Superior temporal gyrus (tissue), 1 donor: ENCODE measurements at regions not wholly inside any gene's neighbourhood (a gene's known extent, or its start where the extent isn't known, plus 50 kb on each side); places are given as distances from the start of the nearest gene placed in this dataset.
"Not testable (repeated sequence)": the region's sequence is repeated elsewhere in the genome, so short reads cannot be mapped to it uniquely, and the experiment has no call there.

Experiments used
- DNase-seq: peaks from one replicate; pipeline ENCODE4 v3.0.0-alpha.2; 2016; ENCODE audit errors: extremely low spot score

- DNase-seq = no peak
Observed at GRCh38 chr12:74685385-74685784, 147.8 kb downstream of the ATXN7L3B start.

- peak; percentile 85 for DNase-seq
Observed at GRCh38 chr12:74689071-74689655, 151.5 kb downstream of the ATXN7L3B start.

DNA sequence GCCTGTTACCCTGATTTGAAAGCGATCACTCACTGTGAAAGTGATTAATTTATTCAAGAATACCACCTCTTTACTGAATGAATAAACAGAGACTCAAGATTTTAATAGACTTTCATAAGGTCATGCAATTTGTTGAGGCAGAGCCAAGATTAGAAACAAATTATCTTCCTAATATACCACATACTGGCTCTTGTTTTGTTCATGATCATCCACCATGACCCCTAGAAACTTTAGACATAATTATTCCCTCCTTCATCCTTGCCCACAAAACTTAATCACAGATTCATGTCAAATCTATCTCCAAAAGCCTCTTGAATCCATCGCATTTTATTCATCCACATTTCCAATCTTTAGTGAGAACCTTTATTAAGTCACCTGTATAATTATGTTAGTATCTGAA, 152.3 kb downstream of the ATXN7L3B start:
- no peak for DNase-seq

GRCh38 chr12:74719447-74719846, 181.8 kb downstream of the ATXN7L3B start:
- DNase-seq = no peak

- no peak for DNase-seq
Observed at GRCh38 chr12:74722709-74723108, 185.1 kb downstream of the ATXN7L3B start.

DNA sequence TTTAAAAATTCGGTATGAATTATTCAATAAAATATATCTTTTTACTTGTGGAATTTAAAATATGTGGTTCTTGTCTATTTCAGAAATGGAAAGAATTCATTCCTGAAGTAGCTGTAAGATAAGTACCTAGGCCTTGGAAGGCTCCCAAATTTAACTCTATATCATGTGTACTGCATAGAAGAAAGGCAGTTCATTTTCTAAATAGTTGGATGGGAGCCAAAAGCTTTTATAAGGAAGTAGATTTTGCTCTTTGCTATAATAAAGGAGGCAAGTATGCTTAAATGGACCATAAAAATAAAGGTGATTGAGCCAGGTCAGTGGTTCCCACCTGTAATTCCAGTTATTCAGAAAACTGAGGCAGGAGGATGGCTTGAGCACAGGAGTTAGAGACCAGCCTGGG, 187.5 kb downstream of the ATXN7L3B start:
- DNase-seq = no peak

- no peak for DNase-seq
Observed at GRCh38 chr12:74728006-74728405, 190.4 kb downstream of the ATXN7L3B start.

DNA sequence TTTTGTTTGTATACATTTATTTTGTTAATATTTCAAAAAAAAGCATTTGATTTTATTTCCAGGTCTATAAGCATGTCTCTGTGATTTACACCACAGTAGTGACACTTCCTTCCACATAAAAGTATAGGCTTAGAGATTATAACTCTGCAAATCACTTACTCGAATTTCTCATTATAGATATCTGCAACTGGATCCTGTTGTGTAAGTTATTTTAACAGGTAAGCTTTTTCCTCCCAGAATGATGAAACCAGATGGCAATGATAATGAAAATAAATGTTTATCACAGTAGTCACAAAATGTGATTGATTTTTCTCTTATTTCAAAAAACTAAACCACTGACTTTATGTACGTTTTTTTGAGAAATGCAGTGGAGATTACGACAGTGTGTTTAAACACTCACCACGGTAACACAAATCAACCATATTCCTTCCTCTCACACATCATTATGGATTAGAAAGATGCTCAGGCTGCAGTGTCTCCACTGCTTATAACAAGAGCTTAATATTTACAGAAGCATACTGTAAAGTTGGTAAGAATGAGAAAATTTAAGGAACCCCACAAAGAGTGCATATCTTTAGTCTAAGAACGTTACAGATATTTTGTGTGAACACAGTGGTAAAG, 194.6 kb downstream of the ATXN7L3B start:
- no peak for DNase-seq

GRCh38 chr12:74732826-74733225, 195.2 kb downstream of the ATXN7L3B start:
- no peak for DNase-seq

DNA sequence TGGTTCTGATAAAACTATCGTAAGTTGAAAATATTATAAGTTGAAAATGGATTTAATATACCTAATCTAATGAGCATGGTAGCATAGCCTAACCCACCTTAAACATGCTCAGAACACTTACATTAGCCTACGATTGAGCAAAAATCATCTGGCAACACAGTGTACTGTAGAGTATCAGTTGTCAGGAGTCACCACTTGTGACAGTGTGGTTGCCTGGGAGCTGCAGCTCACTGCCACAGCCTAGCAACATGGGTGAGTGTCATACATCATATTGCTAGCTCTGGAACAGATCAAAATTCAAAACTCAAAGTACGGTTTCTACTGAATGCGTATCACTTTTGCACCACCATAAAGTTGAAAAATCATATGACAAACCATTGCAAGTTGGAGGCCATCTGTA, 203.5 kb downstream of the ATXN7L3B start:
- no peak for DNase-seq

GRCh38 chr12:74747305-74747704, 209.7 kb downstream of the ATXN7L3B start:
- DNase-seq = no peak

- no peak for DNase-seq
Observed at GRCh38 chr12:74751441-74751840, 213.8 kb downstream of the ATXN7L3B start.

GRCh38 chr12:74752215-74752614, 214.6 kb downstream of the ATXN7L3B start:
- DNase-seq = no peak

DNA sequence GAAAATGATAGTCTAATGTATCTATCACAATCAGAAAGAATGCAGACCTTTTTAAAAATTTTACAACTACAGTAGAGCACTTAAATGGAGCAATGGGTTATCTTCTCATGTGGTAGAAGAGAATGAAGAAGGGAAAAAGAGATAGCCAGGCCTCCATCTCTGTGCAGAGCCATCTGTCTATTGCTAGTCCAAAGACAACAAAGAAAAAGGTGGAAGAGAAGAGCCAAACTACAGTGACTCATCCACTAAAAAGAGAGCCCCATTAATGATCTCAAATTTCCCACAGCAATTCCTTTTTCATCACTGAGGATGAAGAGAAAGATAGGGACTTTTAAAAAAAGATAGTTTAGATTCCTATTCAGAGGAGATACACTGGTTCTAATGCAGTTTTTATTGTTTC, 232.9 kb downstream of the ATXN7L3B start:
- no peak for DNase-seq

DNA sequence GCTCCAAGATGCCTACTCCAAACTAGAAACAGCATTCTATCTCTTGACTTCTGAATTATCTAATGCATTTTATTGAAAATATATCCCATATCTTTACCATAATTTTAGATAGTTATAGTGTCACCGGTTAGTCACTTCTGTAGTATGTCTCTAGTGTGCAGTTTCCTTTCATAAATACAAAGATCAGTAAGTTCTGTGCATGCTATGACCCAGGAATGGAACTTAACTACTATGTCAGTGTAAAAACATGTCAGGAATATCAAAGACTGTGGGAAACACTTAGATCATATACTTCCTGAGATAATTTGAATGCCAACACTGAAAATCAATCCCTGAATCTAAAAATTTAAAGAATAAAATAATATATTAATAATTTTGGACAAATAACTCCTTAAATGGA, 237.6 kb downstream of the ATXN7L3B start:
- DNase-seq = no peak

GRCh38 chr12:74776378-74776777, 238.7 kb downstream of the ATXN7L3B start:
- DNase-seq = no peak

DNA sequence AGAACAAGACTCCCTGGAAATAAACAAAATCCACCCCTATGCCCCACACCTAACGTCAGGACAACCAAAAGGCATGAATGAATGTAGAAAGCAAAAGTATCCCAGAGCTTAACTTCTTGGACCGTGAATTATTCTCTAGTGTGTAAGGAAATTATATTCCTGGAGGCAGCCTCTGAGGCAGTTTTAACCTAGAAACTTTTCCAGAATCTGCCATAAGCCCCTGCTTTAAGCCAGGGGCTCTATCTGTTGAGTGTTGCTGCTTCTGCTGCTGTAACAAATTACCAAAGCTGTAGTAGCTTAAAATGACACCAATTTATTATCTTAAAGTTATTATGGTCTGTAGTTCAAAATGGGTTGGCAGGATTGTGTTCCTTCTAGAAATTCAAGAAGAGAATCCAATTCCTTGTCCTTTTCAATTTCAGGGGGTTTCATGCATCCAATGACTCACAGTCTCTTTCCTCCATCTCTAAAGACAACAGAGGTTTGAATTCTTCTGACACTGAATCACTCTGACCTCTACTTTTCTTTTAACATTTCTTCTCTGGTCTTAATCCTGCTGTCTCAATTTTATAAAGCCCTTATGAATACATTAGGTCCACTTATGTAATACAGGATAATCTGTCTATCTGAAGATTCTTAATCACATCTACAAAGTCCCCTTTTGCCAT, 242.7 kb downstream of the ATXN7L3B start:
- DNase-seq = no peak

DNA sequence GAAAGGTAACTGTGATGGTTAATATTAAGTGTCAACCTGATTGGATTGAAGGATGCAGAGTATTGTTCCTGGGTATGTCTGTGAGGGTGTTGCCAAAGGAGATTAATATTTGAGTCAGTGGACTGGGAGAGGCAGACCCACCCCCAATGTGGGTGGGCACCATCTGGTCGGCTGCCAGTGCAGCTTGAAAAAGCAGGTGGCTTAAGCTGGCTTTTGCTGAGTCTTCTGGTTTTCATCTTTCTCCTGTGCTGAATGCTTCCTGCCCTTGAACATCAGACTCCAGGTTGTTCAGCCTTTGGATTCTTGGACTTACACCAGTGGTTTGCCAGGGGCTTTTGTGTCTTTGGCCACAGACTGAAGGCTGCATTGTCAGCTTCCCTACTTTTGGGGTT, 243.2 kb downstream of the ATXN7L3B start:
- not testable (repeated sequence) for DNase-seq

GRCh38 chr12:74781991-74782485, 244.4 kb downstream of the ATXN7L3B start:
- DNase-seq = no peak

DNA sequence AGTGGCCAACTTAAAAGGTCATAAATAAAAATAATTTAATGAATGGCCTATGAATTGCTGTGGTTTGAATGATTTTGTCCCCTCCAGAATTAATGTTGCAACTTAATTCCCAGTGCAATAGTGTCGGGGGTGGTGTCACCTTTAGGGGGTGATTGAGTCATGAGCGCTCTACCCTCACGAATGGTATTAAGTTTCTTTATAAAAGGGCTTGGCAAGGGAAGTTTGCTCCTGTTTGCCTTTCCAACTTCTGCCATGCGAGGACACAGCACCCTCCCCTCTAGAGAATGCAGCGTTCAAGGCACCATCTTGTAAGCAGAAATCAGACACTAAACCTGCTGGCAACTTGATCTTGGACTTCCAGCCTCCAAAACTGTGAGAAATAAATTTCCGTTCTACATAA, 253.3 kb downstream of the ATXN7L3B start:
- no peak for DNase-seq

DNA sequence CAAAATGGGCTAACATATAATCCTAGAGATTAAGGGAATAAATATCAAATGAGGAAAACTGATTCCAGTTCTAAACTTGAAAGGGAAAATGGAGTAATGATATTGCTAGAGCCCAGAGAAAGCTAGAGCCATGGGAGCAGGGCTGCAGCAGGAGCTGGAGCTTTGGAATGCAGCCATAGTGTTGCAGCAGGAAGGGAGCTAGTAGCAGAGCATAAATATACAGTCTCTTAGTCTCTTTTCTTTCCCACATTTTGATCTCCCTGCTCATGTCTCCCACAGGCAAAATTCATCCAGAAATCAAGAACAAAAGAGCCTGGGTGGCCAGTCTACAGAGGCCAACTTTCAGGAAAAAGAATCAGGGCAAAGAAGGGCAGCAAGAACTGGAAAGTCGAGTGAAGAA, 253.7 kb downstream of the ATXN7L3B start:
- no peak for DNase-seq

DNA sequence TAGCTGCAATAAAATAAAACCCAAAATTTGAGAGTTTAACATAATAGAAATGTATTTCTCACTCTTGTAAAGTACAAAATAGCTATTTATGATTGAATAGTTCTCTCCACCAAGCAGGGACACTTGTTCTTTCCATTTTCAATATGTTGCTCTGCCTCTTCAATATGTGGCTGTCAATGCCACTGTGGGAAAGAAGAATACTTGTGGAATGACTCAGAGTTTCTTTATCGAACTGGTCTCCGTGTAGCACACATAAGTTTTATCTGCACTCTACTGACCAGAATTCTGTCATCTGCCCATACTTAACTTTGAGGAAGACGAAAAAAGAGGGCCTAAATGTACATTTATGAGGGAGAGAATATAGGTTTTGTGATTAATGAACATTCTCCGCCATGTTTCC, 256.9 kb downstream of the ATXN7L3B start:
- DNase-seq = no peak

GRCh38 chr12:74801625-74802024, 264.0 kb downstream of the ATXN7L3B start:
- DNase-seq = no peak
